ENCODE measurements at regions not wholly inside any gene's neighbourhood (a gene's known extent, or its start where the extent isn't known, plus 50 kb on each side); places are given as distances from the start of the nearest gene placed in this dataset.

DNA sequence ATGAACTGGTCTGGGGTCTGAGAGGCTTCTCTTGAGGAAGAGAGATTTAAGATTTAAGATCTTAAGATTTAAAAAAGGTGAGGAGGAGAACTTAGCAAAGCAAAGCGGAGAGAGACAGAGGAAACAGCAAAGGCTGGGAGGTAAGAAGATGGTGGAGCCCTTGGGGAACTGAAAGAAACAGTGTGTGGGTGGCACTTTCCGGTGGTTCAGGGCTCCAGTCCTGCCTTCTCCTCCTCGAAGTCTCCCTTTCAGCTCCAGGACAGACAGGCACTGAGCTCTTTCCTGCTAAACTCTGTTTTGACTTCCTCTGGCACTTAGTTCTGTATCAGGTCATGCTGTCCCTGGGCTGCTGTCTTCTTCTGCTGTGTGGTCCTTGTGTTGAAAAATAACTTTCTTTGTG, 298.7 kb upstream of the SRRM4 start:
- no peak for TF ChIP-seq CTCF (IDR thresholded peaks at IDR 0.05)
- no peak for TF ChIP-seq EP300 (IDR thresholded peaks at IDR 0.05; ENCODE audit: low read depth)
- no peak for TF ChIP-seq POLR2A (IDR thresholded peaks at IDR 0.05)
- no peak for TF ChIP-seq POLR2AphosphoS5 (IDR thresholded peaks at IDR 0.05)
